ENCODE measurements at regions not wholly inside any gene's neighbourhood (a gene's known extent, or its start where the extent isn't known, plus 50 kb on each side); places are given as distances from the start of the nearest gene placed in this dataset.

DNA sequence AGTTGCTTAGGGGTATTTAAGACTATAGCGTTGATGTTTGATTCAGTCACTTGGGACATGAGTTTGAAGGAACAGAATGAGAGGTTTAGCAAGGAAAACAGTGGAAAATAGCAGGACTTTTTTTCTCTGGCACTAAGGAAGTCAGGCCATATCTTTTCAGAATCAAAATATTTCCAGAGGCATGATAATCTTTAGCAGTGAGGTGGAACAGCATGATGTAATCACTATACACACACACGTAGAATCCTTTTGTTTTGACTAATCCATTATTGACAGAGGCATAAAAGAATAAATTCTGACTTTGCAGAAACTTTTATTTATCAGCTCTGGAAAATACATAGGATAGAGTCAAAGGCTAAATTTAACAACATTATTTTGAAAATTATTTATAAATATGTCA is 174.1 kb downstream of the ZPLD1 start:
- Mint-ChIP-seq H3K4me1 (ENCODE audit: low read depth) (no peaks in the 10 kb centered on the region), H3K4me3 (no peak overlapping the region), H3K36me3 (ENCODE audit: low read depth) (no peaks in the 10 kb centered on the region), H3K27ac (no peak overlapping the region), H3K9me3 (ENCODE audit: insufficient read depth) (no peaks in the 10 kb centered on the region), H3K27me3 (ENCODE audit: low read depth) (no peaks in the 10 kb centered on the region)
- ChIA-PET CTCF (no interaction called here), POLR2A (no interaction called here)
- no peak for DNase-seq
- no peak for ATAC-seq

- DNase-seq (no peak), ATAC-seq (no peak)
- no peak overlapping the region for H3K27ac Mint-ChIP-seq
- POLR2A ChIA-PET = no interaction called here
- H3K27me3 Mint-ChIP-seq (ENCODE audit: low read depth) = no peaks in the 10 kb centered on the region
- no peaks in the 10 kb centered on the region for H3K36me3 Mint-ChIP-seq (ENCODE audit: low read depth)
- no peaks in the 10 kb centered on the region for H3K4me1 Mint-ChIP-seq (ENCODE audit: low read depth)
- no peak overlapping the region for H3K4me3 Mint-ChIP-seq
- no peaks in the 10 kb centered on the region for H3K9me3 Mint-ChIP-seq (ENCODE audit: insufficient read depth)
- CTCF ChIA-PET = no interaction called here
Measured at GRCh38 chr3:102614021-102614569, 179.3 kb downstream of the ZPLD1 start.

DNA sequence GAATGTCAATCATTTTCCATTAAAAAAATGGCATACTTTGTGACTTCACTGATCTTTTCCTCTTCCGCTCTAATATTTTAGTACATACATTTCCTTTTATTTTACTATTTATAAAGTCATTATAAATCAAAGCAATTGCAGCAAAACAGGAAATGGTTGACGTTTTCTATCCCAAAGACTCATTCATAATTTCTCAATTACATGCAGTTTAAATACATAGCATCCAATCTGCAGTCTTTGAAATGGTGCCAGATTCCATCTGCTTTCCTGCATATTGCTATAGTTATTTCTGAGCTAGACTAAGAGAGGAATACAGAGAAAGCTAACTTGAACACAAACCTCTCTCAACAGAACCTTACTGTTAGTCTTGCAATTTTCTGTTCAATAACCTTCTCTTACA is 179.8 kb downstream of the ZPLD1 start:
- H3K9me3 Mint-ChIP-seq (ENCODE audit: insufficient read depth) = no peaks in the 10 kb centered on the region

DNA sequence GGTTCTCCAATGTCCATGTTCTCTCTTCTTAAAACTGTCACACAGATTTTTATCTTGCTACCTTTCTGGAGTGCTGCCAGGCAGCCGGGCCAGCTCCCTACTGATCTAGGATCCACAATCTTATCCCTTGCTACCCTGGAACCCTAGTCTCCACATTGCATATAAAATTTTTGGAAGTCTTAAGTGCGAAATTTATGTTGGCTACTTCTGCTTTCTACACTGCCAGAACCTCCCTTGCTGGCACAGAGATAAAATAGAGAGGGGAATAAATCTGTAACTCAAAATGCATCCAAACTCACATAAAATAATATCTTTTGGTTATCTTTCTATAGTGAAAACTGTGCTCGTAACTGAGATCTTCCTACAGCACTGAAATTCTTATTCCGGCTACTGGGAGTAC is 182.6 kb downstream of the ZPLD1 start:
- H3K27ac Mint-ChIP-seq = no peak overlapping the region

More for the DNA sequence above, 179.8 kb downstream of the ZPLD1 start:
- DNase-seq = no peak
- H3K36me3 Mint-ChIP-seq (ENCODE audit: low read depth) = no peaks in the 10 kb centered on the region
- ChIA-PET POLR2A (no interaction called here), CTCF (no interaction called here)
- no peaks in the 10 kb centered on the region for H3K27me3 Mint-ChIP-seq (ENCODE audit: low read depth)
- no peak for ATAC-seq
- no peaks in the 10 kb centered on the region for H3K4me1 Mint-ChIP-seq (ENCODE audit: low read depth)
- H3K27ac Mint-ChIP-seq = no peak overlapping the region
- H3K4me3 Mint-ChIP-seq = no peak overlapping the region

DNA sequence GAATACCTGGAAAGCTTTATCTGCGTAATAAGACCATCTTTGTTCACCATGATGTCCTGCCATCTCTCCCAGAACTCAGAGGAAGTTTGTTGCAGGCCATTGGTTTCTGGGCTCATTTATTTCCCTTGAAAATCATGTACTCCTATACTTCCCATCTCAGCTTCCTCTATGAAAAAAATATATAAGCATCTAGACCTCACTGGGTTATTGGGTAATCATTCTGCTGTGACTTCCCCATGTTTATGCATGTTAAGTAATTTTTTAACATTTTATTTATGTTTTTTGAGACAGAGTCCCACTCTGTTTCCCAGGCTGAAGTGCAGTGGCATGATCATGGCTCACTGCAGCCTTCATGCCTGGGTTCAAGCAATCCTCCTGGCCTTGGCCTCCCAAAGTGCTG is 184.5 kb downstream of the ZPLD1 start:
- Mint-ChIP-seq H3K4me1 (ENCODE audit: low read depth) (no peaks in the 10 kb centered on the region), H3K27me3 (ENCODE audit: low read depth) (no peaks in the 10 kb centered on the region), H3K4me3 (no peak overlapping the region), H3K27ac (no peak overlapping the region), H3K36me3 (ENCODE audit: low read depth) (no peaks in the 10 kb centered on the region), H3K9me3 (ENCODE audit: insufficient read depth) (no peaks in the 10 kb centered on the region)
- ChIA-PET POLR2A (no interaction called here), CTCF (no interaction called here)
- no peak for ATAC-seq
- no peak for DNase-seq

More for the DNA sequence above, 182.6 kb downstream of the ZPLD1 start:
- no peak for ATAC-seq
- Mint-ChIP-seq H3K4me1 (ENCODE audit: low read depth) (no peaks in the 10 kb centered on the region), H3K27me3 (ENCODE audit: low read depth) (no peaks in the 10 kb centered on the region), H3K9me3 (ENCODE audit: insufficient read depth) (no peaks in the 10 kb centered on the region), H3K4me3 (no peak overlapping the region), H3K36me3 (ENCODE audit: low read depth) (no peaks in the 10 kb centered on the region)
- no peak for DNase-seq
- POLR2A ChIA-PET = no interaction called here
- CTCF ChIA-PET = no interaction called here

DNA sequence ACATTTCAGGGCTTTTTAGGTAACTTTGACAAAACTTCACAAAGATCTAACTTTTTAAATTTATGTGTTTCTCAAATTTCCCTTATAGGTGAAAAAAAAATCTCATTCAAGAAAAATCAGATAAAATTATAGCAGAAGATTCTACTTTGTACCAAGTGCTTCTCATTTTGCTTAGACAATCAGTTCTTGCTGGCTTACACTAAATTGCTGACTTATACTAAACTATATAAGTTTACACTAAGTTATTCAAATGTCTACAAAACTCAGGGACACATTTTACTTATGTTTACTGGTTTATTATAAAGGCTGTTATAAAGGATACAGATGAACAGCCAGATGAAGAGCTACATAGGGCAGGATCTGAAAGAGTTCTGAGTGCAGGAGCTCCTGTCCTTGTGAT is 195.1 kb downstream of the ZPLD1 start:
- H3K36me3 Mint-ChIP-seq (ENCODE audit: low read depth) = no peaks in the 10 kb centered on the region
- H3K4me1 Mint-ChIP-seq (ENCODE audit: low read depth) = no peaks in the 10 kb centered on the region
- H3K27ac Mint-ChIP-seq = no peak overlapping the region

DNA sequence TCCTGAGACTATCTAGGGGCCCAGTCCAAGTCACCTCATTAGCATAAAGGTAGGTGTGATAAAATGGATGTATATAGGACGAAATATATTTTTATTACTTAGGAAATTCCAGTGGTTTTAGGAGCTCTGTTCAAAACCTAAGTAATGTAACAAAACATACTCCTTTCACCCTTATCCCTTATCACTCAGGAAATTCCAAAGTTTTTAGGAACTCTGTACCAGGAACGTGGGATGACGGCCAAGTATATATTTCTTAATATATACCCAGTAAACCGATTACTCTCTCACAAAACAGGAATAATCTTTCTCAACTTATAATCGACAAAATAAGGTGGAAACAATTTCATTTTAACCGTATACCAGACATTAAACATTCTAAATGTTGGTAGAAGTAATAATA is 195.7 kb downstream of the ZPLD1 start:
- H3K36me3 Mint-ChIP-seq (ENCODE audit: low read depth) = no peaks in the 10 kb centered on the region
- no peak overlapping the region for H3K27ac Mint-ChIP-seq
- no peaks in the 10 kb centered on the region for H3K27me3 Mint-ChIP-seq (ENCODE audit: low read depth)
- H3K9me3 Mint-ChIP-seq (ENCODE audit: insufficient read depth) = no peaks in the 10 kb centered on the region
- ATAC-seq (no peak), DNase-seq (no peak)
- no peaks in the 10 kb centered on the region for H3K4me1 Mint-ChIP-seq (ENCODE audit: low read depth)
- H3K4me3 Mint-ChIP-seq = no peak overlapping the region
- CTCF ChIA-PET = no interaction called here
- POLR2A ChIA-PET = no interaction called here

More for the DNA sequence above, 195.1 kb downstream of the ZPLD1 start:
- no peak for ATAC-seq
- no peak overlapping the region for H3K4me3 Mint-ChIP-seq
- DNase-seq = no peak
- CTCF ChIA-PET = no interaction called here
- H3K9me3 Mint-ChIP-seq (ENCODE audit: insufficient read depth) = no peaks in the 10 kb centered on the region
- H3K27me3 Mint-ChIP-seq (ENCODE audit: low read depth) = no peaks in the 10 kb centered on the region
- POLR2A ChIA-PET = no interaction called here

- POLR2A ChIA-PET = no interaction called here
Measured at GRCh38 chr3:102643546-102643945, 208.7 kb downstream of the ZPLD1 start.

GRCh38 chr3:102646557-102646956 is 211.7 kb downstream of the ZPLD1 start:
- no peaks in the 10 kb centered on the region for H3K4me1 Mint-ChIP-seq (ENCODE audit: low read depth)
- ChIA-PET POLR2A (no interaction called here), CTCF (no interaction called here)
- no peaks in the 10 kb centered on the region for H3K9me3 Mint-ChIP-seq (ENCODE audit: insufficient read depth)
- H3K27ac Mint-ChIP-seq = no peak overlapping the region
- DNase-seq (no peak), ATAC-seq (no peak)
- no peaks in the 10 kb centered on the region for H3K36me3 Mint-ChIP-seq (ENCODE audit: low read depth)
- H3K27me3 Mint-ChIP-seq (ENCODE audit: low read depth) = no peaks in the 10 kb centered on the region
- H3K4me3 Mint-ChIP-seq = no peak overlapping the region

More at GRCh38 chr3:102643546-102643945, 208.7 kb downstream of the ZPLD1 start:
- DNase-seq (no peak), ATAC-seq (no peak)
- Mint-ChIP-seq H3K4me1 (ENCODE audit: low read depth) (no peaks in the 10 kb centered on the region), H3K4me3 (no peak overlapping the region), H3K9me3 (ENCODE audit: insufficient read depth) (no peaks in the 10 kb centered on the region), H3K36me3 (ENCODE audit: low read depth) (no peaks in the 10 kb centered on the region), H3K27me3 (ENCODE audit: low read depth) (no peaks in the 10 kb centered on the region), H3K27ac (no peak overlapping the region)
- CTCF ChIA-PET = interaction anchor here (0.6 kb wide), 1 partner anchor 105 kb away, joined by 3 read pairs; no protein-coding TSS in a partner anchor

DNA sequence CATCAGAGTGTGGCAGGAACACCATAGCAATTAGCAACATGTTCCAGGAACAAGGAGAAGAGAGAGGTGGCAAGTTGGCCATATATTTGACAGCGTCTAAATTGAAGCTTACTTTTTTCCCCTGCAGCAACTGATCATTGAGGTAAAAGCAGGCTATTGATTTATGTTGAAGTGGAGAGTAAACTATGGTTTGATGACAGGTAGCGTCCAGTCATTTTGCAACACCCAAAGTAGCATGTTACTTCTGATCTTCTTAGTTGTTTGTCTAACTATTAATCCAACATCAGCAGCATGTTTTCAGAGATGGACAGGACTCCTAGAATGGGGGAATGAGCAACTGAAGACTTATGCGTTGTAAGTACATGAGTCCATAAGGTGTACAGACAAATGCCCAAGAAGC is 225.8 kb downstream of the ZPLD1 start:
- H3K36me3 Mint-ChIP-seq (ENCODE audit: low read depth) = no peaks in the 10 kb centered on the region
- no peak for ATAC-seq
- POLR2A ChIA-PET = no interaction called here

GRCh38 chr3:102661707-102662497 is 227.1 kb downstream of the ZPLD1 start:
- Mint-ChIP-seq H3K27ac (no peak overlapping the region), H3K36me3 (ENCODE audit: low read depth) (no peaks in the 10 kb centered on the region), H3K4me3 (no peak overlapping the region), H3K9me3 (ENCODE audit: insufficient read depth) (no peaks in the 10 kb centered on the region), H3K27me3 (ENCODE audit: low read depth) (peaks cover 2% of the 10 kb centered on the region), H3K4me1 (ENCODE audit: low read depth) (no peaks in the 10 kb centered on the region)
- ChIA-PET CTCF (no interaction called here), POLR2A (no interaction called here)
- no peak for DNase-seq
- no peak for ATAC-seq

More for the DNA sequence above, 225.8 kb downstream of the ZPLD1 start:
- peaks cover 2% of the 10 kb centered on the region for H3K27me3 Mint-ChIP-seq (ENCODE audit: low read depth)
- H3K4me1 Mint-ChIP-seq (ENCODE audit: low read depth) = no peaks in the 10 kb centered on the region
- CTCF ChIA-PET = interaction anchor here (1.1 kb wide), 1 partner anchor 13 kb away, joined by 3 read pairs; no protein-coding TSS in a partner anchor
- H3K9me3 Mint-ChIP-seq (ENCODE audit: insufficient read depth) = no peaks in the 10 kb centered on the region
- no peak for DNase-seq
- no peak overlapping the region for H3K27ac Mint-ChIP-seq
- H3K4me3 Mint-ChIP-seq = no peak overlapping the region

- no peak overlapping the region for H3K4me3 Mint-ChIP-seq
- H3K27ac Mint-ChIP-seq = no peak overlapping the region
- H3K4me1 Mint-ChIP-seq (ENCODE audit: low read depth) = no peaks in the 10 kb centered on the region
- no peaks in the 10 kb centered on the region for H3K9me3 Mint-ChIP-seq (ENCODE audit: insufficient read depth)
- H3K27me3 Mint-ChIP-seq (ENCODE audit: low read depth) = peaks cover 3% of the 10 kb centered on the region
- ChIA-PET CTCF (no interaction called here), POLR2A (no interaction called here)
- ATAC-seq (no peak), DNase-seq (no peak)
- no peaks in the 10 kb centered on the region for H3K36me3 Mint-ChIP-seq (ENCODE audit: low read depth)
Measured at GRCh38 chr3:102662498-102662772, 227.6 kb downstream of the ZPLD1 start.

GRCh38 chr3:102664126-102664525 is 229.3 kb downstream of the ZPLD1 start:
- H3K27ac Mint-ChIP-seq = no peak overlapping the region
- DNase-seq (no peak), ATAC-seq (no peak)
- no peaks in the 10 kb centered on the region for H3K36me3 Mint-ChIP-seq (ENCODE audit: low read depth)
- POLR2A ChIA-PET = no interaction called here
- peaks cover 3% of the 10 kb centered on the region for H3K27me3 Mint-ChIP-seq (ENCODE audit: low read depth)
- CTCF ChIA-PET = no interaction called here
- H3K9me3 Mint-ChIP-seq (ENCODE audit: insufficient read depth) = no peaks in the 10 kb centered on the region
- no peaks in the 10 kb centered on the region for H3K4me1 Mint-ChIP-seq (ENCODE audit: low read depth)
- H3K4me3 Mint-ChIP-seq = no peak overlapping the region
